Ectodermal cell (in vitro differentiated cells): ENCODE measurements at regions not wholly inside any gene's neighbourhood (a gene's known extent, or its start where the extent isn't known, plus 50 kb on each side); places are given as distances from the start of the nearest gene placed in this dataset.

Experiments used
- H3K27ac ChIP-seq: 2 replicates; pipeline ENCODE4 v1.7.0; 2013; ENCODE audit warnings: mild to moderate bottlenecking, low read depth, low read length; ENCODE audit not compliant: insufficient read depth, poor library complexity, severe bottlenecking
- H3K27me3 ChIP-seq: 2 replicates; pipeline ENCODE4 v1.7.0; 2013; ENCODE audit warnings: mild to moderate bottlenecking, low read length; ENCODE audit not compliant: insufficient read depth, control insufficient read depth, poor library complexity, severe bottlenecking
- H3K36me3 ChIP-seq: one replicate; pipeline ENCODE4 v1.7.0; 2013; ENCODE audit warnings: low read length; ENCODE audit not compliant: control insufficient read depth, insufficient read depth
- H3K4me1 ChIP-seq: one replicate; pipeline ENCODE4 v1.7.0; 2013; ENCODE audit warnings: low read length; ENCODE audit not compliant: control insufficient read depth, insufficient read depth
- H3K4me3 ChIP-seq: 2 replicates; pipeline ENCODE4 v1.7.0; 2013; ENCODE audit warnings: low read depth, low read length, control low read depth; ENCODE audit not compliant: insufficient read depth
- H3K9me3 ChIP-seq: 2 replicates; pipeline ENCODE4 v1.7.0; 2013; ENCODE audit warnings: mild to moderate bottlenecking, low read length, moderate library complexity; ENCODE audit not compliant: control insufficient read depth
- WGBS, 2 experiments: methylation state at CpG; one replicate each; pipeline ENCODE4 v1.1.7; 2013; ENCODE audit warnings: missing lambda C conversion rate in 2 of 2; 5-methylcytosine and 5-hydroxymethylcytosine counted together

- Histone ChIP-seq H3K27me3 (no peaks in the 10 kb centered on the region), H3K9me3 (no peaks in the 10 kb centered on the region), H3K27ac (no peak overlapping the region), H3K4me1 (no peaks in the 10 kb centered on the region), H3K36me3 (no peaks in the 10 kb centered on the region), H3K4me3 (no peak overlapping the region)
- 86 to 92% methylated on average over 2 of the region's 2 CpGs for WGBS, 2 experiments
These were observed 160.8 kb upstream of the FAR2 start for GRCh38 chr12:28988325-28988704.

- 93% methylated on average over 2 of the region's 2 CpGs for WGBS, 2 experiments
- H3K36me3 ChIP-seq: no peaks in the 10 kb centered on the region
- no peak overlapping the region for H3K4me3 ChIP-seq
- H3K27ac ChIP-seq: no peak overlapping the region
- H3K9me3 ChIP-seq: no peaks in the 10 kb centered on the region
- H3K27me3 ChIP-seq: no peaks in the 10 kb centered on the region
- H3K4me1 ChIP-seq: no peaks in the 10 kb centered on the region
These were observed 157.5 kb upstream of the FAR2 start for GRCh38 chr12:28991626-28992025.

DNA sequence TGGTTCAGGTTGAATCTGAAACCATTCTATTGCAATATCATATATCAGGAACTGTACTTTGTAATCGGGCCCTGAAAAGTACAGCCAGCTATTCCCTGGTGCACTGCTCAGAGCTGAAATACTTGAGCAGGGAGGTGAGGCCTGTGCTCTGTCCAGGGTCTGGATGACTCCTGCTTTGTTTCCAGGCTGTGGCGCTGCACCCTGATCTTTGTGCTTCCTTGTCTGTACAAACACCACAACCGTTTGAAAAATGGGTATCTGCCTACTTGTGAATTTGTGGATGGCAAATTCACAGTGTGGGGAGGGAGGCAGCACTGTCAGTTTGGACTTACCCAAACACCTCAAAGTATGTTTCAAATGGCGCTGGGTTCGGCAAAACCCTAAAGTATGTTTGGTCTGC is 155.4 kb upstream of the FAR2 start:
- H3K9me3 ChIP-seq: no peaks in the 10 kb centered on the region
- no peak overlapping the region for H3K4me3 ChIP-seq
- no peak overlapping the region for H3K27ac ChIP-seq
- H3K27me3 ChIP-seq: no peaks in the 10 kb centered on the region
- no peaks in the 10 kb centered on the region for H3K36me3 ChIP-seq
- H3K4me1 ChIP-seq: no peaks in the 10 kb centered on the region
- WGBS, 2 experiments: 89 to 93% methylated on average over 5 of the region's 5 CpGs

DNA sequence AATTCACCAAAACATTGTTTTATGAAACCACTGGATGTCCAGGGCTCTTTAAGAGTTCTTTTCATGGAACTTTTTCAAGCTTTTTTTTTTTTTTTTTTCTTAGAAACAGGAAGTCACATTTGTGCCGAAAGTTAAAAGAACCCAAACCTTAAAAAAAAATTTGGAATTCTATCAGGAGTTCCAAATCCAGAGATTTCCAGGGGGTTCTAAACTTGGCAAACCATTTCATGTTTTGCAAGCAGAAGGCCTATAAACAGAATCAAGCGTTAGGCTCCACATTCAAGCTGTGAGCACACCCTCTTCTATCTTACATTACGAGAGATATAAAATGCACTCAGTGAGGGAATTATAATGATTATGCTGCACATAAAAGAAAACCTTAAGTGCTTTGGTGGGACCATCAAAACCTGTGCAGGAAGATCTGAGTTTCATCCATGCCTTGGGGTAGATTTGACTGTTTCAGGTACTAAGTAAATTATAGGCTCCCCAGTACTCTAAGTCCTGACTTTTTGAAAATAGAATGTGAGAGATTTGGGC is 154.8 kb upstream of the FAR2 start:
- Histone ChIP-seq H3K27me3 (no peaks in the 10 kb centered on the region), H3K27ac (no peak overlapping the region), H3K4me3 (no peak overlapping the region), H3K4me1 (no peaks in the 10 kb centered on the region), H3K36me3 (no peaks in the 10 kb centered on the region), H3K9me3 (no peaks in the 10 kb centered on the region)
- WGBS, 2 experiments: 96 to 100% methylated on average over 2 to 3 of the region's 3 CpGs

DNA sequence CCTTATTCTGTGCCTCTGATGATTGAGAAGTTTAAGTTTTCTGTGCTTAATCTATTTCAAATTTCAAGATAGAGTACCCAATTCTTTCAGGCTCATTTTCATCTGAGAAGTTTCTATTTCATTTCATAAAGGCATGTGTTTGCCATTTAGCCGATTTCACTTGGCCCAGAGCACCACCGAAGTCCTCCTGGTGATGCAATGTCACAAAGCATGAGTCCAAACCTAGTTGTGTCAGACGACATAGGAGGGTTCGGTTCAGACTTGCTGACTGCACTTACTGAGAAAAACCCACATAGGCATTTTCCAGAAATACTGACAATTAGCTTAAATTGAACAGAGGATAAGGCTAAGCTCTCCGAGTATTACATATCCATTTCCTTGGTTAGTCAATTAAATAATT is 152.4 kb upstream of the FAR2 start:
- 92 to 93% methylated on average over 5 of the region's 5 CpGs for WGBS, 2 experiments
- Histone ChIP-seq H3K4me3 (no peak overlapping the region), H3K4me1 (no peaks in the 10 kb centered on the region), H3K27ac (no peak overlapping the region), H3K9me3 (no peaks in the 10 kb centered on the region), H3K36me3 (no peaks in the 10 kb centered on the region), H3K27me3 (no peaks in the 10 kb centered on the region)

GRCh38 chr12:28998662-28999120 is 150.4 kb upstream of the FAR2 start:
- no peaks in the 10 kb centered on the region for H3K36me3 ChIP-seq
- H3K27me3 ChIP-seq: no peaks in the 10 kb centered on the region
- no peak overlapping the region for H3K4me3 ChIP-seq
- 95 to 96% methylated on average over 4 of the region's 4 CpGs for WGBS, 2 experiments
- no peaks in the 10 kb centered on the region for H3K4me1 ChIP-seq
- H3K9me3 ChIP-seq: no peaks in the 10 kb centered on the region
- no peak overlapping the region for H3K27ac ChIP-seq

DNA sequence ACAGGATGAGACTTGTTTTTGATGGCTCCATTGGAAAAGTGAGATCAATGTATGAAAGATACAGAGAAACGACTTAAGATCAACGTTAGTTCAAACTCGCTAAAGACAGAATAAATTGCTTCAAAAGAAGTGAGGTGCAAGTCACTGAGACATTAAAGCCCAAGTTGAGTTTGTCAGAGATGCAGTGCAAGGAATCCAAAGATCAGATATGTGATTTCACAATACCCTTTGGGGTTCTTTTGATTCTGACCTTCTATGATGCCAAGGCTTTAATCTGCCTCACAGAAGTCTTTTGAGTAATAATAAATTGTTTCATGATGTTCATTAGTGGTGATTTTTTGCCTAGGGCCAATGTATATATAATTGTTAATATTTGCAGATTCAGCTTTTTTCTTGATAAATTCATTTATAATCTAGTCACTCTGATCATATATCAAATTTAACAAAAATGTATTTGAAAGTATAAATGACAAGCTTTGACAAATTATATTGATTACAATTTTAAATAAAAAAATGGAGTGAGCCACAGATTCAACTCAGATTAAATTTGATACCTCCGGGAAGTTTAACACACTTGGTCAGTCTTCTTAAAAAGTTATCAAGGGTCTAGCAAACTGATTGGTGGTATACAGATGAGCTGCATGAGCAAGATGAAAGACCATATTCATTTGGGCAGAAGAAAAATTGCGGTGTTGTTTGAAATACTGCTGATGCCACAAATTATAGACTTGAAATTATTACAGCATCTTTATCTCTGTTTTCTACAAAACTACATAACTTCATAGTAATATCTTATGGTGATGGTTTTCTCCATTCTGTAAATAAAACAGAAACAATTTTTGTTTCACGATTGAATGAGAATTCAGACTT is 144.8 kb upstream of the FAR2 start:
- Histone ChIP-seq H3K4me3 (no peak overlapping the region), H3K27me3 (no peaks in the 10 kb centered on the region), H3K27ac (no peak overlapping the region), H3K36me3 (no peaks in the 10 kb centered on the region), H3K4me1 (no peaks in the 10 kb centered on the region), H3K9me3 (no peaks in the 10 kb centered on the region)
- WGBS, 2 experiments: 81 to 97% methylated on average over 5 to 6 of the region's 6 CpGs

DNA sequence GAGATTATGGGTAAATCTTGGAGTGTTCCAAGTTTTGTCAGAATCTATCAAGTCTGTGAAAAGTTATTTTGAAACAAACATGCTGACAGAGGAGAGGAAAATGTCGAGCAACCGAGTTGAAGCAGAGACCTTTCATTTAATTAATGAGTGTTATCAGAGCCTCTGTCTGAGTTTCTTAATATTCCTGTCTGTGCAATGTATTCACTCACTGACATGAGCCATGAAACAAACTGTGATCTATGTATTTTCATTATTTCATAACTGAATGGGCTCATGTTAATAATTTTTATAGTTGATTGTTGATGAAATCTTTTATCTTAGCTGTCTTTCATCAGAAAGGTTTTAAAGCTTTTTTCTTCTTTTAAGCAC is 144.2 kb upstream of the FAR2 start:
- H3K9me3 ChIP-seq: no peaks in the 10 kb centered on the region
- no peaks in the 10 kb centered on the region for H3K36me3 ChIP-seq
- no peak overlapping the region for H3K27ac ChIP-seq
- H3K4me1 ChIP-seq: no peaks in the 10 kb centered on the region
- WGBS, 2 experiments: 92 to 96% methylated on average over 2 of the region's 2 CpGs
- H3K4me3 ChIP-seq: no peak overlapping the region
- H3K27me3 ChIP-seq: no peaks in the 10 kb centered on the region

DNA sequence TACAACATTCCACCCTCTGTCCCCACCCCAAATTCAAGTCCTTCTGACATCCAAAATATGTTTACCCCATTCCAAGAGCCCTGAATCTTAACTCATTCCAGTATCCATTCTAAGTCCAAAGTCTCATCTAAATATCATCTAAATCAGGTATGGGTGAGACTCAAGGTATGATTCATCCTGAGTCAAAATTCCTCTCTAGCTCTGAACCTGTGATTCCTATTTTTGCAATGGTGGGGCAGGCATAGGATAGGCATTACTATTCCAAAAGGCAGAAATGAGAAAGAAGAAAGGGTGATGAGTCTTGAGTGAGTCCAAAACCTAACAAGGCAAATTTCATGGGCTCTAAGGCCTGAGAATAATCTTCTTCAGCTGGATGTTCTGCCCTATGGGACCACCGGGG is 140.3 kb upstream of the FAR2 start:
- H3K36me3 ChIP-seq: no peaks in the 10 kb centered on the region
- no peaks in the 10 kb centered on the region for H3K9me3 ChIP-seq
- no peak overlapping the region for H3K27ac ChIP-seq
- H3K4me1 ChIP-seq: no peaks in the 10 kb centered on the region
- no peak overlapping the region for H3K4me3 ChIP-seq
- 91 to 97% methylated on average over 1 of the region's 1 CpG for WGBS, 2 experiments
- no peaks in the 10 kb centered on the region for H3K27me3 ChIP-seq

DNA sequence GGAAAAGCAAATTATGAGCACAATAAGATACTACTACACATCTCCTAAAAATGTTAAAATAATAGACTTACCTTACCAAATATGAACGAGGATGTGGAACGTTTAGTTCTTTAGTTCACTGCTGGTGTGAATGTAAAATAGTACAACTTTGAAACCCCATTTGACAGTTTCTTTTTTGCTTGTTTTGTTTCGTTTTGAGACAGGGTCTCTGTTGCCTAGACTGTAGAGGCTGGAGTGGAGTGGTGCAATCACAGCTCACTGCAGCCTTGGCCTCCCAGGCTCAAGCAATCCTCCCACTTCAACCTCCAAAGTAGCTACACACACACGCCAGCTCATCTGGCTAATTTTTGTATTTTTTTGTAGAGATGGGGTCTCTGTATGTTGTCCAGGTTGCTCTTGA is 136.4 kb upstream of the FAR2 start:
- Histone ChIP-seq H3K36me3 (no peaks in the 10 kb centered on the region), H3K27ac (no peak overlapping the region), H3K4me3 (no peak overlapping the region), H3K4me1 (no peaks in the 10 kb centered on the region), H3K9me3 (no peaks in the 10 kb centered on the region), H3K27me3 (no peaks in the 10 kb centered on the region)
- 95 to 97% methylated on average over 3 to 4 of the region's 4 CpGs for WGBS, 2 experiments
